ENCODE measurements at regions not wholly inside any gene's neighbourhood (a gene's known extent, or its start where the extent isn't known, plus 50 kb on each side); places are given as distances from the start of the nearest gene placed in this dataset.

- no peak for TF ChIP-seq CTCF (IDR thresholded peaks at IDR 0.05 in 8 of 11, conservative IDR thresholded peaks at IDR 0.05 in 3 of 11)
- no peak for TF ChIP-seq POLR2A (IDR thresholded peaks at IDR 0.05)
Measured at GRCh38 chr6:119952696-119953095, 603.1 kb upstream of the MAN1A1 start.

Measured in spleen (tissue), 7 donors.